Smooth muscle cell (in vitro differentiated cells): ENCODE measurements at regions not wholly inside any gene's neighbourhood (a gene's known extent, or its start where the extent isn't known, plus 50 kb on each side); places are given as distances from the start of the nearest gene placed in this dataset.

Experiments
- DNase-seq: peaks from one replicate; lab custom pipeline; 2025; ENCODE audit not compliant: unreplicated experiment; lab: John Stamatoyannopoulos, UW
- H2AFZ ChIP-seq: fragments of 200-600 bp; sonication (generic); 2 replicates; pipeline ENCODE4 v1.6.0; 2016; ENCODE audit warnings: antibody characterized with exemption, low read depth, mild to moderate bottlenecking
- H3F3A ChIP-seq: fragments of 200-600 bp; sonication (generic); 2 replicates; pipeline ENCODE4 v1.6.0; 2017; ENCODE audit warnings: antibody characterized with exemption, low read depth
- H3K27ac ChIP-seq: fragments of 200-600 bp; sonication (generic); 2 replicates; pipeline ENCODE4 v1.5.1; 2016; ENCODE audit warnings: low read depth, mild to moderate bottlenecking
- H3K27me3 ChIP-seq: fragments of 200-600 bp; sonication (generic); 2 replicates; pipeline ENCODE4 v1.6.1; 2016; ENCODE audit warnings: low read depth, mild to moderate bottlenecking
- H3K36me3 ChIP-seq: fragments of 200-600 bp; sonication (generic); 2 replicates; pipeline ENCODE4 v1.5.1; 2016; ENCODE audit warnings: low read depth
- H3K4me1 ChIP-seq: fragments of 200-600 bp; sonication (generic); 2 replicates; pipeline ENCODE4 v1.5.1; 2016; ENCODE audit warnings: low read depth
- H3K4me2 ChIP-seq: fragments of 200-600 bp; sonication (generic); 2 replicates; pipeline ENCODE4 v1.6.0; 2016; ENCODE audit warnings: mild to moderate bottlenecking
- H3K4me3 ChIP-seq: fragments of 200-600 bp; sonication (generic); 2 replicates; pipeline ENCODE4 v1.5.1; 2016; ENCODE audit warnings: mild to moderate bottlenecking
- H3K79me2 ChIP-seq: fragments of 200-600 bp; sonication (generic); 2 replicates; pipeline ENCODE4 v1.6.0; 2016; ENCODE audit warnings: low read depth, mild to moderate bottlenecking
- H3K9ac ChIP-seq: fragments of 200-600 bp; sonication (generic); 2 replicates; pipeline ENCODE4 v1.6.0; 2016; ENCODE audit warnings: low read depth
- H3K9me3 ChIP-seq: fragments of 200-600 bp; sonication (generic); replicated peaks from 2 replicates; pipeline ENCODE4 v1.5.1; 2016; ENCODE audit warnings: low read depth
- H4K20me1 ChIP-seq: fragments of 200-600 bp; sonication (generic); 2 replicates; pipeline ENCODE4 v1.6.0; 2016; ENCODE audit warnings: low read depth
- CTCF ChIP-seq: fragments of 200-600 bp; sonication (generic); IDR thresholded peaks from 2 replicates; pipeline ENCODE4 v1.5.1; 2017; ENCODE audit warnings: borderline replicate concordance, mild to moderate bottlenecking, antibody characterized with exemption; ENCODE audit not compliant: insufficient read depth, poor library complexity, severe bottlenecking
- WGBS: methylation state at CpG from one replicate; pipeline ENCODE4 v1.1.7; 2016; ENCODE audit warnings: low lambda C conversion rate; 5-methylcytosine and 5-hydroxymethylcytosine counted together

- WGBS = 86% methylated on average over 4 of the region's 4 CpGs
- no peaks in the 10 kb centered on the region for H3K36me3 ChIP-seq
- peaks cover 64% of the 10 kb centered on the region for H3K27me3 ChIP-seq
- TF ChIP-seq CTCF = no peak
- H3K27ac ChIP-seq = no peak overlapping the region
- H3K4me3 ChIP-seq = no peak overlapping the region
- H3F3A ChIP-seq = no peaks in the 10 kb centered on the region
- H3K9me3 ChIP-seq = no peaks in the 10 kb centered on the region
- H3K79me2 ChIP-seq = no peaks in the 10 kb centered on the region
- no peaks in the 10 kb centered on the region for H3K4me1 ChIP-seq
- no peak for DNase-seq
- no peak overlapping the region for H2AFZ ChIP-seq
- H3K9ac ChIP-seq = no peak overlapping the region
- H4K20me1 ChIP-seq = no peaks in the 10 kb centered on the region
- no peak overlapping the region for H3K4me2 ChIP-seq
Measured at GRCh38 chr11:116540645-116541304, 232.0 kb downstream of the BUD13 start.

- DNase-seq = no peak
- H3K9ac ChIP-seq = no peak overlapping the region
- H3K4me3 ChIP-seq = no peak overlapping the region
- H4K20me1 ChIP-seq = no peaks in the 10 kb centered on the region
- no peaks in the 10 kb centered on the region for H3F3A ChIP-seq
- H3K4me1 ChIP-seq = no peaks in the 10 kb centered on the region
- no peak overlapping the region for H3K27ac ChIP-seq
- H2AFZ ChIP-seq = no peak overlapping the region
- no peak overlapping the region for H3K4me2 ChIP-seq
- 83% methylated on average over 2 of the region's 2 CpGs for WGBS
- TF ChIP-seq CTCF = no peak
- no peaks in the 10 kb centered on the region for H3K79me2 ChIP-seq
- peaks cover 67% of the 10 kb centered on the region for H3K27me3 ChIP-seq
- H3K9me3 ChIP-seq = no peaks in the 10 kb centered on the region
- H3K36me3 ChIP-seq = no peaks in the 10 kb centered on the region
Measured at GRCh38 chr11:116539836-116540418, 232.9 kb downstream of the BUD13 start.

DNA sequence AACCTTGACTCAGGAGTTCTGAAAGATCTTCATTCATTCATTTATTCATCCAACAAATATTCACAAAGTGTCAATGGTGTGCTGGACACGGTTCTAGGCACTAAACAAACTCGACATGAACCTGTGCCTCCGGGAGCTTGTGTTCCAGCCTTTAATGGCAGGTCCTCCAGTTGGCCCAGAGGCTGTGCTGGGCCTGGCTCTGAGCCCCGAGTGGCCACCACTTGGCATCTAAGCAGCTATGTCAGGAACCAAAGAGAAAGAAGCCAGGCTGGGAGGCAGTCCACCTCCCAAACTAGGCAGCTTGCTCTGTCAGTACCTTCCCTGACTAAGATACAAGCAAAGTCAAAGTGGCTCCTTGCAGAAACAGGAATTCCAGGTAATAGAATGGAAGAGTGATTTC, 233.6 kb downstream of the BUD13 start:
- no peaks in the 10 kb centered on the region for H4K20me1 ChIP-seq
- no peak overlapping the region for H3K27ac ChIP-seq
- no peak overlapping the region for H3K4me2 ChIP-seq
- no peak for TF ChIP-seq CTCF
- H3K79me2 ChIP-seq = no peaks in the 10 kb centered on the region
- H3K4me1 ChIP-seq = peaks cover 5% of the 10 kb centered on the region
- H3K27me3 ChIP-seq = peaks cover 71% of the 10 kb centered on the region
- H3F3A ChIP-seq = no peaks in the 10 kb centered on the region
- H3K36me3 ChIP-seq = no peaks in the 10 kb centered on the region
- no peaks in the 10 kb centered on the region for H3K9me3 ChIP-seq
- no peak overlapping the region for H2AFZ ChIP-seq
- no peak overlapping the region for H3K9ac ChIP-seq
- no peak overlapping the region for H3K4me3 ChIP-seq
- 89% methylated on average over 4 of the region's 4 CpGs for WGBS
- no peak for DNase-seq

GRCh38 chr11:116538677-116539076, 234.1 kb downstream of the BUD13 start:
- Histone ChIP-seq H3K4me3 (no peak overlapping the region), H3K4me2 (no peak overlapping the region), H3K4me1 (peaks cover 10% of the 10 kb centered on the region), H3K27me3 (peaks cover 69% of the 10 kb centered on the region), H3K27ac (no peak overlapping the region), H3K36me3 (no peaks in the 10 kb centered on the region), H3K9ac (no peak overlapping the region), H3F3A (no peaks in the 10 kb centered on the region), H2AFZ (no peak overlapping the region), H4K20me1 (no peaks in the 10 kb centered on the region), H3K79me2 (no peaks in the 10 kb centered on the region), H3K9me3 (no peaks in the 10 kb centered on the region)
- WGBS = 86% methylated on average over 3 of the region's 3 CpGs
- DNase-seq = no peak
- TF ChIP-seq CTCF = no peak
